Breast epithelium (tissue), 4 donors: ENCODE measurements at regions not wholly inside any gene's neighbourhood (a gene's known extent, or its start where the extent isn't known, plus 50 kb on each side); places are given as distances from the start of the nearest gene placed in this dataset.

Source experiments
- DNase-seq, 2 donors: peaks; one replicate each; pipeline ENCODE4 v3.0.0-alpha.2; 2019; ENCODE audit warnings: low spot score in 2 of 2
- H3K27ac ChIP-seq, 2 donors: fragments of 200-600 bp; sonication (generic) in 1 of 2; one replicate each; pipeline ENCODE4 v1.5.1; 2016 to 2019; ENCODE audit warnings: mild to moderate bottlenecking in 1 of 2
- H3K27me3 ChIP-seq, 2 donors: fragments of 200-600 bp; sonication (generic) in 1 of 2; one replicate each; pipeline versions ENCODE4 v1.5.1 to v1.6.0; 2017 to 2019; ENCODE audit warnings: control low read depth in 1 of 2, mild to moderate bottlenecking in 1 of 2
- H3K36me3 ChIP-seq: fragments of 200-600 bp; one replicate; pipeline ENCODE4 v1.5.1; 2019
- H3K4me1 ChIP-seq, 2 donors: fragments of 200-600 bp; sonication (generic); one replicate each; pipeline ENCODE4 v1.5.1; 2016 to 2019; ENCODE audit warnings: control low read depth in 1 of 2
- H3K4me3 ChIP-seq, 3 donors: fragments of 200-600 bp; sonication (generic); 1 replicate in 2 of 3; 2 replicates in 1 of 3; pipeline ENCODE4 v1.5.1; 2016 to 2019; ENCODE audit warnings: mild to moderate bottlenecking in 3 of 3, moderate library complexity in 2 of 3
- H3K9me3 ChIP-seq, 2 donors: fragments of 200-600 bp; sonication (generic) in 1 of 2; one replicate each; pipeline ENCODE4 v1.5.1; 2016 to 2019; ENCODE audit warnings: control low read depth in 1 of 2
- CTCF ChIP-seq, 3 donors: fragments of 450-650 bp; IDR thresholded peaks; one replicate each; pipeline ENCODE4 v1.5.1; 2016 to 2017; ENCODE audit warnings: antibody characterized with exemption in 3 of 3, mild to moderate bottlenecking in 3 of 3, moderate library complexity in 3 of 3
- POLR2A ChIP-seq: fragments of 450-650 bp; IDR thresholded peaks from one replicate; pipeline ENCODE4 v1.6.1; 2016; ENCODE audit warnings: antibody characterized with exemption, mild to moderate bottlenecking, moderate library complexity
- POLR2AphosphoS5 ChIP-seq, 3 donors: sonication (generic); formaldehyde crosslinking; IDR thresholded peaks; one replicate each; pipeline ENCODE4 v1.6.1; 2017; ENCODE audit warnings: antibody characterized with exemption in 3 of 3
- intact Hi-C: fragments of 100-400 bp; cut with DNase I; formaldehyde crosslinking; loops from one replicate; pipeline ENCODE4 v1.15.1; 2023; ENCODE audit warnings: low total_unique reads

GRCh38 chr18:25470062-25470461, 118.1 kb upstream of the ZNF521 start:
- DNase-seq: no peak
- Histone ChIP-seq H3K36me3 (no peaks in the 10 kb centered on the region), H3K4me3 (no peak overlapping the region), H3K27ac (no peak overlapping the region), H3K27me3 (no peaks in the 10 kb centered on the region), H3K9me3 (no peaks in the 10 kb centered on the region), H3K4me1 (no peaks in the 10 kb centered on the region)
- intact Hi-C loops: no loop called here
- TF ChIP-seq CTCF (IDR thresholded peaks at IDR 0.05): no peak
- no peak for TF ChIP-seq POLR2A
- TF ChIP-seq POLR2AphosphoS5 (IDR thresholded peaks at IDR 0.05): no peak

- intact Hi-C loops: no loop called here
- TF ChIP-seq POLR2AphosphoS5 (IDR thresholded peaks at IDR 0.05) (no peak), POLR2A (no peak), CTCF (IDR thresholded peaks at IDR 0.05) (no peak)
- H3K27me3 ChIP-seq: no peaks in the 10 kb centered on the region
- no peaks in the 10 kb centered on the region for H3K4me1 ChIP-seq
- H3K27ac ChIP-seq: no peak overlapping the region
- H3K9me3 ChIP-seq: no peaks in the 10 kb centered on the region
- no peak for DNase-seq
- H3K36me3 ChIP-seq: no peaks in the 10 kb centered on the region
- no peak overlapping the region for H3K4me3 ChIP-seq
These were observed 117.5 kb upstream of the ZNF521 start for GRCh38 chr18:25469489-25469888.

- DNase-seq: peak in 1 of 2 donors; percentile 69
- Histone ChIP-seq H3K36me3 (no peaks in the 10 kb centered on the region), H3K27me3 (no peaks in the 10 kb centered on the region), H3K4me1 (no peaks in the 10 kb centered on the region), H3K9me3 (no peaks in the 10 kb centered on the region), H3K27ac (peak overlapping the region; percentile 70 to 85), H3K4me3 (peak overlapping the region in 2 of 3 donors; percentile 4 to 40)
- intact Hi-C loops: no loop called here
- TF ChIP-seq CTCF (IDR thresholded peaks at IDR 0.05) (no peak), POLR2A (no peak), POLR2AphosphoS5 (IDR thresholded peaks at IDR 0.05) (no peak)
These were observed 115.4 kb upstream of the ZNF521 start for GRCh38 chr18:25467226-25467987.

- DNase-seq: no peak
- Histone ChIP-seq H3K4me3 (no peak overlapping the region), H3K27ac (no peak overlapping the region), H3K4me1 (no peaks in the 10 kb centered on the region), H3K27me3 (no peaks in the 10 kb centered on the region), H3K36me3 (no peaks in the 10 kb centered on the region), H3K9me3 (no peaks in the 10 kb centered on the region)
- TF ChIP-seq CTCF (IDR thresholded peaks at IDR 0.05) (no peak), POLR2A (no peak), POLR2AphosphoS5 (IDR thresholded peaks at IDR 0.05) (no peak)
- intact Hi-C loops: no loop called here
These were observed 113.3 kb upstream of the ZNF521 start for GRCh38 chr18:25465152-25465732.

GRCh38 chr18:25464227-25464626, 112.3 kb upstream of the ZNF521 start:
- Histone ChIP-seq H3K36me3 (no peaks in the 10 kb centered on the region), H3K9me3 (no peaks in the 10 kb centered on the region), H3K4me3 (no peak overlapping the region), H3K27ac (no peak overlapping the region), H3K4me1 (no peaks in the 10 kb centered on the region), H3K27me3 (no peaks in the 10 kb centered on the region)
- TF ChIP-seq POLR2A (no peak), POLR2AphosphoS5 (IDR thresholded peaks at IDR 0.05) (no peak), CTCF (IDR thresholded peaks at IDR 0.05) (no peak)
- DNase-seq: no peak
- intact Hi-C loops: no loop called here
